NB4 (cell line): ENCODE measurements at regions not wholly inside any gene's neighbourhood (a gene's known extent, or its start where the extent isn't known, plus 50 kb on each side); places are given as distances from the start of the nearest gene placed in this dataset.

Source experiments
- POLR2A ChIP-seq: IDR thresholded peaks from 2 replicates; pipeline ENCODE4 v1.6.1; 2011; ENCODE audit warnings: mild to moderate bottlenecking; ENCODE audit not compliant: insufficient read length; ENCODE audit errors: extremely low read depth
- TF ChIP-seq, protein P1 (sequence below): IDR thresholded peaks from one replicate; pipeline ENCODE4 v1.5.1; 2012; ENCODE audit warnings: low read depth, low read length

DNA sequence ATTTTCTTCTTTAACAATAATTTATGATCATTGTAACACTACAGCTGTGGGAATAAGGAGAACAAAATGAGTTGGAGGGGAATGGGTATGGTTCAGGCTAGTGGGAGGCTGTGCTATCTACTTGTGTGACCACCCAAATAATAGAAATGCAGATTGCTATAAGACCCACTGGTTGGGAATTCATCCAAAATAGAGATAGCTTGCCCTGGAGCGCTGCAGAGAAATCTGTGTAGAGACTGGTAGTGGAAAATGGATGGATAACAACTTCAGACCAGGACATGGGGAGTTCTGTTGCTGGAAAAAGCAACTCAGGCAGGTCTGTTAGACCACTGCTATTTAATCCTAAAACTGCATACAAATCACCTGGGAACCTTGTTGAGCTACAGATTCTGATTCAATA, 137.1 kb upstream of the MKLN1 start:
- TF ChIP-seq POLR2A, result no peak
- TF ChIP-seq, protein P1, sequence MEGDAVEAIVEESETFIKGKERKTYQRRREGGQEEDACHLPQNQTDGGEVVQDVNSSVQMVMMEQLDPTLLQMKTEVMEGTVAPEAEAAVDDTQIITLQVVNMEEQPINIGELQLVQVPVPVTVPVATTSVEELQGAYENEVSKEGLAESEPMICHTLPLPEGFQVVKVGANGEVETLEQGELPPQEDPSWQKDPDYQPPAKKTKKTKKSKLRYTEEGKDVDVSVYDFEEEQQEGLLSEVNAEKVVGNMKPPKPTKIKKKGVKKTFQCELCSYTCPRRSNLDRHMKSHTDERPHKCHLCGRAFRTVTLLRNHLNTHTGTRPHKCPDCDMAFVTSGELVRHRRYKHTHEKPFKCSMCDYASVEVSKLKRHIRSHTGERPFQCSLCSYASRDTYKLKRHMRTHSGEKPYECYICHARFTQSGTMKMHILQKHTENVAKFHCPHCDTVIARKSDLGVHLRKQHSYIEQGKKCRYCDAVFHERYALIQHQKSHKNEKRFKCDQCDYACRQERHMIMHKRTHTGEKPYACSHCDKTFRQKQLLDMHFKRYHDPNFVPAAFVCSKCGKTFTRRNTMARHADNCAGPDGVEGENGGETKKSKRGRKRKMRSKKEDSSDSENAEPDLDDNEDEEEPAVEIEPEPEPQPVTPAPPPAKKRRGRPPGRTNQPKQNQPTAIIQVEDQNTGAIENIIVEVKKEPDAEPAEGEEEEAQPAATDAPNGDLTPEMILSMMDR, result no peak
